Left lung (tissue), 4 donors: ENCODE measurements at regions not wholly inside any gene's neighbourhood (a gene's known extent, or its start where the extent isn't known, plus 50 kb on each side); places are given as distances from the start of the nearest gene placed in this dataset.
"Not testable (repeated sequence)": the region's sequence is repeated elsewhere in the genome, so short reads cannot be mapped to it uniquely, and the experiment has no call there.

Experiments used
- ATAC-seq: fragments of 200-7000 bp; cut with Tn5 transposase; one replicate; pipeline ENCODE4 v1.9.1; 2020; ENCODE audit warnings: moderate library complexity
- DNase-seq, 4 donors: peaks; one replicate each; pipeline ENCODE4 v3.0.0-alpha.2; 2013 to 2020
- H3K27ac ChIP-seq, 2 donors: fragments of 200-600 bp; sonication (generic) in 1 of 2; one replicate each; pipeline versions ENCODE4 v1.5.0 to v1.8.0; 2020 to 2021
- H3K27me3 ChIP-seq, 2 donors: fragments of 200-600 bp; sonication (generic) in 1 of 2; one replicate each; pipeline versions ENCODE4 v1.5.0 to v1.8.0; 2020 to 2021
- H3K36me3 ChIP-seq, 2 donors: fragments of 200-600 bp; sonication (generic) in 1 of 2; one replicate each; pipeline versions ENCODE4 v1.5.0 to v1.8.0; 2020 to 2021
- H3K4me1 ChIP-seq, 2 donors: fragments of 200-600 bp; one replicate each; pipeline ENCODE4 v1.8.0; 2021
- H3K4me3 ChIP-seq, 2 donors: fragments of 200-600 bp; sonication (generic) in 1 of 2; one replicate each; pipeline versions ENCODE4 v1.5.0 to v1.8.0; 2020 to 2021; ENCODE audit warnings: mild to moderate bottlenecking in 1 of 2
- H3K9me3 ChIP-seq, 2 donors: fragments of 200-600 bp; sonication (generic) in 1 of 2; one replicate each; pipeline versions ENCODE4 v1.5.0 to v1.8.0; 2020 to 2021
- intact Hi-C, 2 donors: fragments of 100-400 bp; cut with DNase I; formaldehyde crosslinking; loops; one replicate each; pipeline versions ENCODE4 v1.11.2 to v1.14.2; 2022
- TF ChIP-seq, protein P1 (sequence below), 2 donors: fragments of 200-600 bp; sonication (generic) in 1 of 2; IDR thresholded peaks; one replicate each; pipeline versions ENCODE4 v1.5.0 to v1.8.0; 2021; ENCODE audit warnings: antibody characterized with exemption in 2 of 2
- donor health status: DM: no; HTN: yes; CAD: no.
- donor health status: DM: no; HTN: no; CAD: no.

- Histone ChIP-seq H3K27me3 (peaks cover 0 to 3% of the 10 kb centered on the region in 2 donors), H3K9me3 (no peaks in the 10 kb centered on the region), H3K4me1 (no peaks in the 10 kb centered on the region), H3K27ac (no peak overlapping the region), H3K36me3 (no peaks in the 10 kb centered on the region), H3K4me3 (no peak overlapping the region)
- DNase-seq (no peak), ATAC-seq (no peak)
- TF ChIP-seq, protein P1, sequence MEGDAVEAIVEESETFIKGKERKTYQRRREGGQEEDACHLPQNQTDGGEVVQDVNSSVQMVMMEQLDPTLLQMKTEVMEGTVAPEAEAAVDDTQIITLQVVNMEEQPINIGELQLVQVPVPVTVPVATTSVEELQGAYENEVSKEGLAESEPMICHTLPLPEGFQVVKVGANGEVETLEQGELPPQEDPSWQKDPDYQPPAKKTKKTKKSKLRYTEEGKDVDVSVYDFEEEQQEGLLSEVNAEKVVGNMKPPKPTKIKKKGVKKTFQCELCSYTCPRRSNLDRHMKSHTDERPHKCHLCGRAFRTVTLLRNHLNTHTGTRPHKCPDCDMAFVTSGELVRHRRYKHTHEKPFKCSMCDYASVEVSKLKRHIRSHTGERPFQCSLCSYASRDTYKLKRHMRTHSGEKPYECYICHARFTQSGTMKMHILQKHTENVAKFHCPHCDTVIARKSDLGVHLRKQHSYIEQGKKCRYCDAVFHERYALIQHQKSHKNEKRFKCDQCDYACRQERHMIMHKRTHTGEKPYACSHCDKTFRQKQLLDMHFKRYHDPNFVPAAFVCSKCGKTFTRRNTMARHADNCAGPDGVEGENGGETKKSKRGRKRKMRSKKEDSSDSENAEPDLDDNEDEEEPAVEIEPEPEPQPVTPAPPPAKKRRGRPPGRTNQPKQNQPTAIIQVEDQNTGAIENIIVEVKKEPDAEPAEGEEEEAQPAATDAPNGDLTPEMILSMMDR (IDR thresholded peaks at IDR 0.05): no peak
- intact Hi-C loops: no loop called here
Measured at GRCh38 chr2:16091576-16092282, 151.4 kb downstream of the MYCN start.

GRCh38 chr2:16090650-16091575 lies 150.6 kb downstream of the MYCN start:
- intact Hi-C loops: no loop called here
- Histone ChIP-seq H3K4me1 (no peaks in the 10 kb centered on the region), H3K4me3 (no peak overlapping the region), H3K9me3 (no peaks in the 10 kb centered on the region), H3K27ac (no peak overlapping the region), H3K27me3 (peaks cover 0 to 3% of the 10 kb centered on the region in 2 donors), H3K36me3 (no peaks in the 10 kb centered on the region)
- no peak for ATAC-seq
- TF ChIP-seq, protein P1 (IDR thresholded peaks at IDR 0.05): no peak
- DNase-seq: no peak

DNA sequence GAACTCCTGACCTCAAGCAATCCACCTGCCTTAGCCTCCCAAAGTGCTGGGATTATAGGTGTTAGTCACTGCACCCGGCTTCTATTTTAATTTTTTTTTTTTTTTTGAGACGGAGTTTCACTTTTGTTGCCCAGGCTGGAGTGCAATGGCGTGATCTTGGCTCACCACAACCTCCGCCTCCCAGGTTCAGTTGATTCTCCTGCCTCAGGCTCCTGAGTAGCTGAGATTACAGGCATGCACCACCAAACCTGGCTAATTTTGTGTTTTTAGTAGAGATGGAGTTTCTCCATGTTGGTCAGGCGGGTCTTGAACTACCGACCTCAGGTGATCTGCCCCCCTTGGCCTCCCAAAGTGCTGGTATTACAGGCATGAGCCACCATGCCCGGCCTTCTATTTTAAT lies 149.1 kb downstream of the MYCN start:
- H3K4me1 ChIP-seq, DNase-seq, H3K36me3 ChIP-seq, ATAC-seq, intact Hi-C loops, H3K27ac ChIP-seq, H3K27me3 ChIP-seq, H3K9me3 ChIP-seq, H3K4me3 ChIP-seq: not testable (repeated sequence)

GRCh38 chr2:16088802-16089112 lies 148.4 kb downstream of the MYCN start:
- Histone ChIP-seq H3K27ac (no peak overlapping the region), H3K9me3 (no peaks in the 10 kb centered on the region), H3K36me3 (no peaks in the 10 kb centered on the region), H3K27me3 (peaks cover 0 to 2% of the 10 kb centered on the region in 2 donors), H3K4me3 (no peak overlapping the region), H3K4me1 (no peaks in the 10 kb centered on the region)
- DNase-seq (no peak), ATAC-seq (no peak)
- TF ChIP-seq, protein P1 (IDR thresholded peaks at IDR 0.05): no peak
- intact Hi-C loops: no loop called here

- intact Hi-C loops: no loop called here
Measured at GRCh38 chr2:16088035-16088801, 147.9 kb downstream of the MYCN start.

GRCh38 chr2:16086136-16086535 lies 145.8 kb downstream of the MYCN start:
- H3K27me3 ChIP-seq, H3K36me3 ChIP-seq, intact Hi-C loops, ATAC-seq, H3K9me3 ChIP-seq, H3K4me3 ChIP-seq, H3K27ac ChIP-seq, H3K4me1 ChIP-seq, DNase-seq: not testable (repeated sequence)

More at GRCh38 chr2:16088035-16088801, 147.9 kb downstream of the MYCN start:
- ATAC-seq (no peak), DNase-seq (no peak)
- H3K9me3 ChIP-seq: no peaks in the 10 kb centered on the region
- no peaks in the 10 kb centered on the region for H3K4me1 ChIP-seq
- H3K36me3 ChIP-seq: no peaks in the 10 kb centered on the region
- H3K4me3 ChIP-seq: no peak overlapping the region
- H3K27ac ChIP-seq: no peak overlapping the region
- H3K27me3 ChIP-seq: peaks cover 0 to 3% of the 10 kb centered on the region in 2 donors
- TF ChIP-seq, protein P1 (IDR thresholded peaks at IDR 0.05): no peak
